Gastroesophageal sphincter (tissue), 4 donors: ENCODE measurements at regions not wholly inside any gene's neighbourhood (a gene's known extent, or its start where the extent isn't known, plus 50 kb on each side); places are given as distances from the start of the nearest gene placed in this dataset.

Experiments
- ATAC-seq: fragments of 150-250 bp; one replicate; pipeline ENCODE4 v1.9.1; 2016; ENCODE audit warnings: mild to moderate bottlenecking, moderate library complexity
- H3K27ac ChIP-seq, 4 donors: fragments of 200-600 bp; sonication (generic) in 3 of 4; 1 replicate in 3 of 4; 2 replicates in 1 of 4; pipeline ENCODE4 v1.5.1; 2016 to 2019
- H3K27me3 ChIP-seq: fragments of 200-600 bp; sonication (generic); one replicate; pipeline ENCODE4 v1.5.1; 2019
- H3K36me3 ChIP-seq, 2 donors: fragments of 200-600 bp; sonication (generic); one replicate each; pipeline ENCODE4 v1.5.1; 2019; ENCODE audit warnings: control low read depth in 1 of 2
- H3K4me1 ChIP-seq, 3 donors: fragments of 200-600 bp; sonication (generic); 1 replicate in 2 of 3; 2 replicates in 1 of 3; pipeline ENCODE4 v1.5.1; 2016 to 2019; ENCODE audit warnings: control low read depth in 2 of 3
- H3K4me3 ChIP-seq, 2 donors: fragments of 200-600 bp; sonication (generic); one replicate each; pipeline ENCODE4 v1.5.1; 2019; ENCODE audit warnings: mild to moderate bottlenecking in 1 of 2, moderate library complexity in 1 of 2
- H3K9me3 ChIP-seq, 3 donors: fragments of 200-600 bp; sonication (generic); one replicate each; pipeline ENCODE4 v1.5.1; 2017 to 2019; ENCODE audit warnings: control low read depth in 2 of 3
- CTCF ChIP-seq, 4 experiments: fragments of 200-600 bp in 2 of 4; fragments of 450-650 bp in 2 of 4; sonication (generic) in 1 of 4; IDR thresholded peaks; one replicate each; pipeline ENCODE4 v1.5.1; 2017 to 2019; ENCODE audit warnings: antibody characterized with exemption in 4 of 4, mild to moderate bottlenecking in 2 of 4, moderate library complexity in 2 of 4
- EP300 ChIP-seq: sonication (generic); formaldehyde crosslinking; IDR thresholded peaks from one replicate; pipeline ENCODE4 v1.6.1; 2017; ENCODE audit warnings: antibody characterized with exemption, mild to moderate bottlenecking
- POLR2A ChIP-seq, 2 donors: fragments of 450-650 bp; IDR thresholded peaks; one replicate each; pipeline ENCODE4 v1.6.1; 2017; ENCODE audit warnings: antibody characterized with exemption in 2 of 2, mild to moderate bottlenecking in 2 of 2, moderate library complexity in 1 of 2
- POLR2AphosphoS5 ChIP-seq: sonication (generic); formaldehyde crosslinking; IDR thresholded peaks from one replicate; pipeline ENCODE4 v1.6.1; 2017; ENCODE audit warnings: antibody characterized with exemption
- WGBS, 2 donors: methylation state at CpG; one replicate each; pipeline ENCODE4 v1.1.5; 2018; ENCODE audit warnings: low coverage in 1 of 2; 5-methylcytosine and 5-hydroxymethylcytosine counted together

- no peaks in the 10 kb centered on the region for H3K4me1 ChIP-seq
- H3K9me3 ChIP-seq = no peaks in the 10 kb centered on the region
- no peak overlapping the region for H3K4me3 ChIP-seq
- WGBS, 2 donors = 55 to 77% methylated on average over 2 to 3 of the region's 3 CpGs
- no peaks in the 10 kb centered on the region for H3K27me3 ChIP-seq
- ATAC-seq = no peak
- H3K36me3 ChIP-seq = no peaks in the 10 kb centered on the region
- H3K27ac ChIP-seq = no peak overlapping the region
- no peak for TF ChIP-seq POLR2AphosphoS5
- no peak for TF ChIP-seq EP300
- no peak for TF ChIP-seq CTCF (IDR thresholded peaks at IDR 0.05)
- TF ChIP-seq POLR2A (IDR thresholded peaks at IDR 0.05) = no peak
Observed at GRCh38 chr5:28421141-28421540, 1382.8 kb upstream of the CDH9 start.

GRCh38 chr5:28415791-28416443 is 1377.5 kb upstream of the CDH9 start:
- no peaks in the 10 kb centered on the region for H3K36me3 ChIP-seq
- H3K27ac ChIP-seq = no peak overlapping the region
- WGBS, 2 donors = 71 to 85% methylated on average over 2 of the region's 2 CpGs
- no peaks in the 10 kb centered on the region for H3K27me3 ChIP-seq
- ATAC-seq = no peak
- TF ChIP-seq POLR2AphosphoS5 (no peak), CTCF (IDR thresholded peaks at IDR 0.05) (no peak), EP300 (no peak), POLR2A (IDR thresholded peaks at IDR 0.05) (no peak)
- no peaks in the 10 kb centered on the region for H3K4me1 ChIP-seq
- H3K4me3 ChIP-seq = no peak overlapping the region
- no peaks in the 10 kb centered on the region for H3K9me3 ChIP-seq

- Histone ChIP-seq H3K4me1 (no peaks in the 10 kb centered on the region), H3K27ac (no peak overlapping the region), H3K27me3 (no peaks in the 10 kb centered on the region), H3K36me3 (no peaks in the 10 kb centered on the region), H3K9me3 (no peaks in the 10 kb centered on the region), H3K4me3 (no peak overlapping the region)
- ATAC-seq = no peak
- 64 to 100% methylated on average over 1 of the region's 1 CpG for WGBS, 2 donors
- no peak for TF ChIP-seq POLR2AphosphoS5
Observed at GRCh38 chr5:28414619-28415018, 1376.2 kb upstream of the CDH9 start.

- no peaks in the 10 kb centered on the region for H3K4me1 ChIP-seq
- no peaks in the 10 kb centered on the region for H3K9me3 ChIP-seq
- TF ChIP-seq CTCF (IDR thresholded peaks at IDR 0.05) (no peak), EP300 (no peak), POLR2A (IDR thresholded peaks at IDR 0.05) (no peak), POLR2AphosphoS5 (no peak)
- no peak for ATAC-seq
- H3K36me3 ChIP-seq = no peaks in the 10 kb centered on the region
- no peak overlapping the region for H3K4me3 ChIP-seq
- no peak overlapping the region for H3K27ac ChIP-seq
- H3K27me3 ChIP-seq = no peaks in the 10 kb centered on the region
Observed at GRCh38 chr5:28408651-28409050, 1370.3 kb upstream of the CDH9 start.

GRCh38 chr5:28408186-28408585 is 1369.8 kb upstream of the CDH9 start:
- ATAC-seq = no peak
- H3K27ac ChIP-seq = no peak overlapping the region
- TF ChIP-seq POLR2A (IDR thresholded peaks at IDR 0.05) = no peak
- TF ChIP-seq EP300 = no peak
- TF ChIP-seq POLR2AphosphoS5 = no peak
- TF ChIP-seq CTCF (IDR thresholded peaks at IDR 0.05) = no peak
- no peaks in the 10 kb centered on the region for H3K9me3 ChIP-seq
- H3K27me3 ChIP-seq = no peaks in the 10 kb centered on the region
- WGBS, 2 donors = 75% methylated on average over 2 to 3 of the region's 3 CpGs
- H3K4me1 ChIP-seq = no peaks in the 10 kb centered on the region
- no peak overlapping the region for H3K4me3 ChIP-seq
- H3K36me3 ChIP-seq = no peaks in the 10 kb centered on the region
